OCI-LY3 (cell line): ENCODE measurements at regions not wholly inside any gene's neighbourhood (a gene's known extent, or its start where the extent isn't known, plus 50 kb on each side); places are given as distances from the start of the nearest gene placed in this dataset.

ENCODE experiments used
- CTCF ChIP-seq: fragments of 200-600, 300-600 bp; sonication (generic); IDR thresholded peaks from 2 replicates; pipeline ENCODE4 v1.5.1; 2014; ENCODE audit warnings: antibody characterized with exemption, low read length, low read depth
- EZH2phosphoT487 ChIP-seq: fragments of 200-600 bp; shearing (Covaris generic); IDR thresholded peaks from 2 replicates; pipeline ENCODE4 v1.6.1; 2018; ENCODE audit warnings: antibody characterized with exemption, mixed run types, low read depth

- TF ChIP-seq CTCF: no peak
- TF ChIP-seq EZH2phosphoT487: no peak
These were observed 62.0 kb upstream of the RREB1 start for GRCh38 chr6:7045746-7046145.
